ENCODE measurements at regions not wholly inside any gene's neighbourhood (a gene's known extent, or its start where the extent isn't known, plus 50 kb on each side); places are given as distances from the start of the nearest gene placed in this dataset.

DNA sequence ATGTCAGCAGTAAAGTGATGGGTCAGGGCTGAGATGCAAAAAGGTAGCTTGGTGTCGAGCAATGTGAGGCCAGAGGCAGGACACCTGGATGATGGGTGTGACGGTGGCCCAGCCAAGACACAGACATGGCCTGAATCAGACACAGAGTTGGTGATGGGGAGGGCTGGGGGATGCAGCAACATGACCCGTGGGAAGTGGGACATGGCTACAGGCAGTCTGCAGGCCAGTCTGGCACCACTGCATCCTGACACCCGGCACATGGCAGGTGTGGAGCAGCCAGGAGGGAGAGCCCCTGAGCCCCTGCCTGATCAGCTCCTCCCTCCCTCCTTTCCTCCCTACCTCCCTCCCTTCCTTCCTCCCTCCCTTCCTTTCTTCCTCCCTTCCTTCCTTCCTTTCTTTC is 114.8 kb upstream of the WDR11 start:
- TF ChIP-seq, protein P1, sequence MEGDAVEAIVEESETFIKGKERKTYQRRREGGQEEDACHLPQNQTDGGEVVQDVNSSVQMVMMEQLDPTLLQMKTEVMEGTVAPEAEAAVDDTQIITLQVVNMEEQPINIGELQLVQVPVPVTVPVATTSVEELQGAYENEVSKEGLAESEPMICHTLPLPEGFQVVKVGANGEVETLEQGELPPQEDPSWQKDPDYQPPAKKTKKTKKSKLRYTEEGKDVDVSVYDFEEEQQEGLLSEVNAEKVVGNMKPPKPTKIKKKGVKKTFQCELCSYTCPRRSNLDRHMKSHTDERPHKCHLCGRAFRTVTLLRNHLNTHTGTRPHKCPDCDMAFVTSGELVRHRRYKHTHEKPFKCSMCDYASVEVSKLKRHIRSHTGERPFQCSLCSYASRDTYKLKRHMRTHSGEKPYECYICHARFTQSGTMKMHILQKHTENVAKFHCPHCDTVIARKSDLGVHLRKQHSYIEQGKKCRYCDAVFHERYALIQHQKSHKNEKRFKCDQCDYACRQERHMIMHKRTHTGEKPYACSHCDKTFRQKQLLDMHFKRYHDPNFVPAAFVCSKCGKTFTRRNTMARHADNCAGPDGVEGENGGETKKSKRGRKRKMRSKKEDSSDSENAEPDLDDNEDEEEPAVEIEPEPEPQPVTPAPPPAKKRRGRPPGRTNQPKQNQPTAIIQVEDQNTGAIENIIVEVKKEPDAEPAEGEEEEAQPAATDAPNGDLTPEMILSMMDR (IDR thresholded peaks at IDR 0.05), result no peak
- POLR2A ChIA-PET, result no interaction called here
- Mint-ChIP-seq H3K36me3 (ENCODE audit: low read depth) (no peaks in the 10 kb centered on the region), H3K27me3 (peaks cover 6% of the 10 kb centered on the region), H3K4me1 (ENCODE audit: low read depth) (no peaks in the 10 kb centered on the region), H3K4me3 (no peak overlapping the region), H3K27ac (no peak overlapping the region), H3K9me3 (no peaks in the 10 kb centered on the region)
- intact Hi-C loops (cut with micrococcal nuclease), result loop anchor here (5.0 kb wide), 1 partner anchor 314 kb away; no protein-coding TSS in a partner anchor
- ATAC-seq (no peak), DNase-seq (no peak)
- CTCF ChIA-PET, result interaction anchor here (0.6 to 2.0 kb wide), 9 partner anchors 8 to 313 kb away, joined by 3 to 6 read pairs (median 4); no protein-coding TSS in a partner anchor

- ChIA-PET POLR2A (no interaction called here), CTCF (no interaction called here)
- DNase-seq (no peak), ATAC-seq (no peak)
- TF ChIP-seq, protein P1 (IDR thresholded peaks at IDR 0.05), result no peak
- Mint-ChIP-seq H3K9me3 (no peaks in the 10 kb centered on the region), H3K4me1 (ENCODE audit: low read depth) (no peaks in the 10 kb centered on the region), H3K4me3 (no peak overlapping the region), H3K27me3 (peaks cover 5% of the 10 kb centered on the region), H3K36me3 (ENCODE audit: low read depth) (no peaks in the 10 kb centered on the region), H3K27ac (no peak overlapping the region)
- intact Hi-C loops (cut with micrococcal nuclease), result loop anchor here (5.0 kb wide), 1 partner anchor 316 kb away; no protein-coding TSS in a partner anchor
Measured at GRCh38 chr10:120738658-120739057, 112.5 kb upstream of the WDR11 start.

GRCh38 chr10:120741396-120741795 is 109.8 kb upstream of the WDR11 start:
- no peaks in the 10 kb centered on the region for H3K4me1 Mint-ChIP-seq (ENCODE audit: low read depth)
- no peak for DNase-seq
- POLR2A ChIA-PET, result no interaction called here
- H3K36me3 Mint-ChIP-seq (ENCODE audit: low read depth), result no peaks in the 10 kb centered on the region
- intact Hi-C loops (cut with micrococcal nuclease), result no loop called here
- no peak overlapping the region for H3K4me3 Mint-ChIP-seq
- CTCF ChIA-PET, result no interaction called here
- TF ChIP-seq, protein P1 (IDR thresholded peaks at IDR 0.05), result no peak
- H3K27me3 Mint-ChIP-seq, result no peaks in the 10 kb centered on the region
- no peak overlapping the region for H3K27ac Mint-ChIP-seq
- ATAC-seq, result no peak
- H3K9me3 Mint-ChIP-seq, result no peaks in the 10 kb centered on the region

GRCh38 chr10:120742373-120742772 is 108.8 kb upstream of the WDR11 start:
- no peak for DNase-seq
- POLR2A ChIA-PET, result no interaction called here
- TF ChIP-seq, protein P1 (IDR thresholded peaks at IDR 0.05), result no peak

GRCh38 chr10:120744040-120744439 is 107.1 kb upstream of the WDR11 start:
- H3K27me3 Mint-ChIP-seq, result no peaks in the 10 kb centered on the region
- TF ChIP-seq, protein P1 (IDR thresholded peaks at IDR 0.05), result no peak
- POLR2A ChIA-PET, result no interaction called here
- CTCF ChIA-PET, result interaction anchor here (1.0 kb wide), 1 partner anchor 8 kb away, joined by 3 read pairs; no protein-coding TSS in a partner anchor
- ATAC-seq, result no peak
- DNase-seq, result no peak
- no peaks in the 10 kb centered on the region for H3K9me3 Mint-ChIP-seq
- no peaks in the 10 kb centered on the region for H3K36me3 Mint-ChIP-seq (ENCODE audit: low read depth)
- H3K4me1 Mint-ChIP-seq (ENCODE audit: low read depth), result no peaks in the 10 kb centered on the region
- intact Hi-C loops (cut with micrococcal nuclease), result no loop called here
- no peak overlapping the region for H3K4me3 Mint-ChIP-seq
- H3K27ac Mint-ChIP-seq, result no peak overlapping the region

More at GRCh38 chr10:120742373-120742772, 108.8 kb upstream of the WDR11 start:
- Mint-ChIP-seq H3K9me3 (no peaks in the 10 kb centered on the region), H3K27ac (no peak overlapping the region), H3K4me3 (no peak overlapping the region), H3K4me1 (ENCODE audit: low read depth) (no peaks in the 10 kb centered on the region), H3K27me3 (no peaks in the 10 kb centered on the region), H3K36me3 (ENCODE audit: low read depth) (no peaks in the 10 kb centered on the region)
- ATAC-seq, result no peak
- CTCF ChIA-PET, result no interaction called here
- intact Hi-C loops (cut with micrococcal nuclease), result no loop called here
